Activated CD4-positive, alpha-beta T cell treated with anti-CD3 and anti-CD28 coated beads, Interleukin-2, amount 50 U/mL, for 16 hours (primary cell): ENCODE measurements at regions not wholly inside any gene's neighbourhood (a gene's known extent, or its start where the extent isn't known, plus 50 kb on each side); places are given as distances from the start of the nearest gene placed in this dataset.
"Not testable (repeated sequence)": the region's sequence is repeated elsewhere in the genome, so short reads cannot be mapped to it uniquely, and the experiment has no call there.

Experiments
- DNase-seq: peaks from one replicate; pipeline ENCODE4 v3.0.0-alpha.2; 2020

- DNase-seq = no peak
Observed at GRCh38 chr2:131753640-131754561, 226.2 kb downstream of the CCDC74A start.

- no peak for DNase-seq
Observed at GRCh38 chr2:131754929-131755720, 227.4 kb downstream of the CCDC74A start.

DNA sequence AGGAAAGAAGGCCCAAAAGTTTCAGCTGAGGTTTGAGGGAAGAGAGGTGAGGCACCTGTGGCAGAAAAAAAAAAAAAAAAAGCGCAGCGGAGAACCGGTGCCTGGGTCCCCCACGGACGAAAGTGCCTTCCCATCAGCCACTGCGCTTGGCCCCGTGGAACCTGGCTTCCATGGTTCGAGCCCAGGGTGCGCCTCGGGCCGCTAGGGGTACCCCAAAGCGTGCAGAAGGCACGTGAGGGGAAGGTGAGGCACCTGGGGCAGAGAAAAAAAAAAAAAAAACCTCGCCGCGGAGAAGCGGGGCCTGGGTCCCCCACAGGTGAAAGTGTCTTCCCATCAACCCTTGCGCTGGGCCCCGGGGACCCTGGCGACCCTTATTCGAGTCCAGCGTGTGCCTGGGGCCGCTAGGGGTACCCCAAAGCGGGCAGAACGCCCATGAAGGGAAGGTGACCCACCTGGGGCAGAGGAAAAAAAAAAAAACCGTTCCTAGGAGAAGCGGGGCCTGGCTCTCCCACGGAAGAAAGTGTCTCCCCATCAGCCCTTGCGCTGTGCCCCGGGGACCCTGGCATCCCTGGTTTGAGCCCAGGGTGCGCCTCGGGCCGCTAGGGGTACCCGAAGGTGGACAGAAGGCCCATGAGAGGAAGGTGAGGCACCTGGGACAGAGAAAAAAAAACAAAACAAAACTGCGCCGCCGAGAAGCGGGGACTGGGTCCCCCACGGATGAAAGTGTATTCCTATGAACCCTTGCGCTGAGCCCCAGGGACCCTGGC lies 228.6 kb downstream of the CCDC74A start:
- DNase-seq = no peak

DNA sequence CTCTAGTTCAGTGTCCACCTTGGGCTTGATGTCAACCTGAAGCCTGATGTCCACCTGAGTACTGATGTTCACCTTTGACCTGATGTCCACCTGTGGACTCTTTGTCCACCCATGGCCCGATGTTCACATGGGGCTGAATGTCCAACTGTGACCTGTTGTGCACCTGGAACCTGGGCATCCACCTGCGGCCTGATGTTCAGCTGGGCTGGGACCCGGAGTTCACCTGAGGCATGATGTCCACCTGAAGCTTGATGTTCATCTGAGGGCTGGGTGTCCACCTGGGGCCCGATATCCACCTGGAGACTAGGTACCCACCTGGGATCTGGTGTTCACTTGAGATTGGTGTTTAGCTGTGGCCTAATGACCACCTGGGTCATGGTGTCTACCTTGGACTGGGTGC lies 231.3 kb downstream of the CCDC74A start:
- not testable (repeated sequence) for DNase-seq

GRCh38 chr2:131774955-131775555 lies 247.4 kb downstream of the CCDC74A start:
- not testable (repeated sequence) for DNase-seq

DNA sequence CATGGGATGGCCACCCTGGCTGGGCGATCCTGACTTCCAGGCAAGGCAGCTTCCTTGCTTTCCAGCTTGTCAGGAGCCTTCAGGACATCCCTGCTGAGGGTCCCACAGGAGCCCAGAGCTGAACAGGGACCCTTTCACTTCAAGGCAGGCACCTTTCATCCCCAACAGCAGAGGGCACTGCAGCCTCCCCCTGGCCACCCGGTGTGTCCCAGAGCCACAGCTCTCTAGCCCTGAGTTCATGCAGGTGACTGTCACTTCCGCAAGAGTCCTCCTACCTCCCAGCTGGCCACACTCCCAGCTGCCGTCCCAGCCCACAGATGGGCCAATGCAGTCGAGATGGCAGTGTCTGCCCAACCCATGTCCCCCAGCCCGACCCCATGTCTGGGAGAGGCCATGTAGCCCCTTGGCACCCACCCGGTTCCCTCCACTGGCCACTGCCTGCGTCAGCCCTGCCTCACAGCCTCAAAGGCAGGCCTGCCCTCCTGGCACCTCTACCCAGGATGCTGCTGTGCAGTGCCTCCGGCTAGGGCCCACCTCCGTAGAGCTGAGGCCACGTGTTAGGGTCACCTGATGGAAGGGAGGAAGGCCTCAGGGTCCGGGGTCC lies 248.3 kb downstream of the CCDC74A start:
- DNase-seq = not testable (repeated sequence)

GRCh38 chr2:131780446-131780845 lies 252.8 kb downstream of the CCDC74A start:
- DNase-seq = not testable (repeated sequence)

GRCh38 chr2:131801210-131801744 lies 273.6 kb downstream of the CCDC74A start:
- DNase-seq = no peak

DNA sequence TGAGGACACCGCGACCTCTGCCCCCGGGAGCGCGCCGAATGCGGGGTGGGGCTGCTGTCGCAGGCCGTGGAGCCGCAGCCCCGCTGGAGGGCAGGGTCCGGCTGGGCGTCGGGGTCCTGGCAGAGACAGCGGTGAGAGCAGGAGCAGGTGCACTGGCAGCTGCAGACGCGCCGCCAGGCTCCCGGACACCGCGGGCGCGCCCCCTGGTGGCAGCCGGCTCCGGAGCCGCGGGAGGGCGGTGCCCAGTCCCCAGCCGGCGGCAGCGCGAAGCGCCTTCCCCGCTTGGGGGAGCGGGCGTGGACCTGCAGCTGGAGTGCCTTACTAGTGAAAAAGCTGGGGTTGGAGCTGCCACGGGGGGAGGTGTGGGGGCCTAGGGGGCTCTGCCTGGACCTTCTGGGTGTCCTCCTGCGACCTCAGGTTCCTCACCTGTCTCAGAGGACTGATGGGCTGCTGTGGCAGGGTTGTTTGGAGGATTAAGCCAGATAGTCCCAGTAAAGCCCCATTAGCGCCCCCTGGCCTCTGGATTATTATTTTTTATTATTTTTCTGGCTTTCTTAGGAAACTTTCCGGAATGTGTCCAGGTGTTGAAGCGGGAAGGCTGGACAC lies 274.2 kb downstream of the CCDC74A start:
- peak; percentile 78 for DNase-seq

- DNase-seq = peak; percentile 46
Observed at GRCh38 chr2:131802351-131802836, 274.7 kb downstream of the CCDC74A start.

DNA sequence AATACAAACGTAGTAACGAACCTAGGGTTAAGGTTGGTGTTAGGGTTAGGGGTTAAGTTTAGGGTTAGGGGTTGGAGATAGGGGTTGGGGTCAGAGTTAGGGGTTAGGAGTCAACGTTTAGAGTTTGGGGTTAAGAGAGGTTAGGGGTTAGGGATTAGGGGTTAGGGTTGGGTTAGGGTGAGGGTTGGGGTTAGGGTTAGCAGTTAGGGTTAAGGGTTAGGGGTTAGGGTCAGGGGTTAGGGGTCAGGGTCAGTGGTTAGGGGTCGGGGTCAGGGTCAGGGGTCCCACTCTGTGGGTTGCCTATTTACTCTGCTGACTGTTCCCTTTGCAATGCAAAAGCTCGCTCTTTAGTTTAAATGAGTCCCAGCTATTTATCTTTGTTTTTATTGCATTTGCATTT lies 275.5 kb downstream of the CCDC74A start:
- not testable (repeated sequence) for DNase-seq

GRCh38 chr2:131812605-131813004 lies 284.9 kb downstream of the CCDC74A start:
- DNase-seq = not testable (repeated sequence)

DNA sequence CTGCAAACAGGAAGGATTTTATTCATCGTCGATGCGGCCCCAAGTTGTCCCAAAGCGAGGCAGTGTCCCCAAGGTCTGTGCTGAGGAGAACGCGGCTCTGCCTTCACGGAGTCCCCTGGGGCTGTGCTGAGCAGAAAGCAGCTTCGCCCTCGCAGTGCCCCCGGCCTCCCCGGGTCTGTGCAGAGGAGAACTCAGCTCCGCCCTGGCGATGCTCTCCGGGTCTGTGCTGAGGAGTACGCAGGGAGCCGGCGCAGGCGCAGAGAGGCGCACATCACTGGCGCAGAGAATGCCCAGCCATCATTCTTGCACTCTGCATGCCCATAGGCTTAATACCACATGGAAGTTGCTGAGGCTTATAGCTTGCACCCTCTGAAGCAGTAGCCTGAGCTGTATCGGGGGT lies 285.7 kb downstream of the CCDC74A start:
- DNase-seq = not testable (repeated sequence)

GRCh38 chr2:131818267-131818973 lies 290.7 kb downstream of the CCDC74A start:
- not testable (repeated sequence) for DNase-seq

DNA sequence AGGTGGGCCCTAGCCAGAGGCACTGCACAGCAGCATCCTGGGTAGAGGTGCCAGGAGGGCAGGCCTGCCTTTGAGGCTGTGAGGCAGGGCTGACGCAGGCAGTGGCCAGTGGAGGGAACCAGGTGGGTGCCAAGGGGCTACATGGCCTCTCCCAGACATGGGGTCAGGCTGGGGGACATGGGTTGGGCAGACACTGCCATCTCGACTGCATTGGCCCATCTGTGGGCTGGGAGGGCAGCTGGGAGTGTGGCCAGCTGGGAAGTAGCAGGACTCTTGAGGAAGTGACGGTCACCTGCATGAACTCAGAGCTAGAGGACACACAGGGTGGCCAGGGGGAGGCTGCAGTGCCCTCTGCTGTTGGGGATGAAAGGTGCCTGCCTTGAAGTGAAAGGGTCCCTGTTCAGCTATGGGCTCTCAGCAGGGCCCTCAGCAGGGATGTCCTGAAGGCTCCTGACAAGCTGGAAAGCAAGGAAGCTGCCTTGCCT lies 294.6 kb downstream of the CCDC74A start:
- DNase-seq = not testable (repeated sequence)

GRCh38 chr2:131823058-131823457 lies 295.4 kb downstream of the CCDC74A start:
- not testable (repeated sequence) for DNase-seq

DNA sequence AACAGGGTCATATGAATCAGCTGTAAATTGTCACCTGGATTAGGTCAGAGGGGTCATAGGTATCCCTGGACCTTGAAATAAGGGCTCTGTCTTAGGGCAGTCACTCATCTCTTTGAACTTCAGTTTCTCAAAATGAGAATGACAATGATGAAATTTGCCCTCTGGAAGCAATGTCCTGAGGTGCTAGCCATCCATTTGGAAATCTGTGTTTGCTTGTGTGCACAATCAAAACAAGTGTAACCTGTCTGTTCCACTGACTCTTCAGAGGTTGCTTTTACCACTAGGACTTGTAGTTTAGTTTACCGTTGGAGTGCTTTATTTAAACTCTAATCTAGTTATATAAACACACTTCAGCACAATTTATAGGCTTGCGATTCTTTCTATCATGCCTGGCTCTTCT lies 297.3 kb downstream of the CCDC74A start:
- DNase-seq = not testable (repeated sequence)

DNA sequence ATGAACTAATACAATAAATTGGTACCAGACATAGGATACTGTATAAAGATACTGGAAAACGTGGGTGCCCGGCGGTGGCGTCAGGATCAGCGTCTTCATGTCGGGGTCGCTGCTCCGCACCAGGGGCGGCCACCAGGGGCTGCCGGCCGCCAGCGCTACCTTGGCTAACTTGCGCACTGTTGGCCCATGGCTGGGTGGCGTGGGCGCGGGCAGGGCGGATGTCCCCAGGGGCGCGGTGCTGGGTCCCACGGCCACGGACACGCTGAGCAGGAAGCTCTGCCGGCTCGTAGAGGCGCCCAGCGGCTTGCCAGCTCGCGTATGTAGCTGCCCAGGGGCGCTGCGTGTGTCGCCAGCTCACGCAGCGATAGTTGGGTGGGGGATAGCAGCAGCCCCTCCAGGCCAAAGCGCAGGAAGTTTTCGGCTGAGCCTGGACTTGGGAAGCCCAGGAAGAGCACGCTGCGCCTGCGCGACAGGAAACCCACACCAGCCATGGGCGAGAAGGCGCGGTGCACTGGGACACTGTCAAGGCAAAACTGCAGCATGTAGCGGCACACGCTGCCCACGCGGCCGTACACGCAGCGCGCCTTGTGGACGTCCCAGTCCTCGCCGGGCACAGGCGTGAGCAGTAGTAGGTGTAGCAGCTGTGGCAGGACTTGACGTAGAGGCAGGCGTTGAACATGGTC lies 299.9 kb downstream of the CCDC74A start:
- DNase-seq = no peak

- no peak for DNase-seq
Observed at GRCh38 chr2:131828164-131828561, 300.5 kb downstream of the CCDC74A start.
